HEK293 (cell line): ENCODE measurements at regions not wholly inside any gene's neighbourhood (a gene's known extent, or its start where the extent isn't known, plus 50 kb on each side); places are given as distances from the start of the nearest gene placed in this dataset.

Source experiments
- CTCF ChIA-PET: fragments of 350-600 bp; formaldehyde crosslinking; extraction: SDS; loops from one replicate; lab custom pipeline; 2021; ENCODE audit warnings: antibody characterized with exemption; lab: Yijun Ruan, JAX
- POLR2A ChIA-PET: fragments of 300-600 bp; formaldehyde crosslinking; extraction: SDS; loops from one replicate; lab custom pipeline; 2020; ENCODE audit warnings: antibody characterized with exemption, inconsistent platforms; lab: Yijun Ruan, JAX
- H3K27ac ChIP-seq: fragments of 200-500 bp; sonication (Bioruptor generic); 2 replicates; pipeline ENCODE4 v1.5.1; 2014; ENCODE audit warnings: low read depth, low read length, control low read depth, inconsistent platforms; ENCODE audit errors: extremely low read depth
- H3K36me3 ChIP-seq, 2 experiments: fragments of 200-500 bp in 1 of 2; sonication (Bioruptor generic) in 1 of 2; 1 replicate in 1 of 2; 2 replicates in 1 of 2; pipeline ENCODE4 v1.5.1; 2014 to 2017; ENCODE audit warnings: inconsistent platforms in 2 of 2, low read length in 2 of 2; ENCODE audit not compliant: control insufficient read depth in 2 of 2, insufficient read depth in 1 of 2
- H3K4me1 ChIP-seq: fragments of 200-500 bp; sonication (Bioruptor generic); 2 replicates; pipeline ENCODE4 v1.5.1; 2014; ENCODE audit warnings: mild to moderate bottlenecking, low read length, inconsistent platforms; ENCODE audit not compliant: control insufficient read depth, insufficient read depth
- H3K4me3 ChIP-seq: 2 replicates; pipeline ENCODE4 v1.5.1; 2011; ENCODE audit warnings: low read depth, mild to moderate bottlenecking, control low read depth, low read length, moderate library complexity
- H3K9me3 ChIP-seq: fragments of 200-500 bp; sonication (Bioruptor generic); 2 replicates; pipeline ENCODE4 v1.5.1; 2014; ENCODE audit warnings: low read depth, low read length, inconsistent platforms; ENCODE audit not compliant: control insufficient read depth, insufficient read depth
- FEZF1 ChIP-seq: fragments of 450-650 bp; formaldehyde crosslinking; IDR thresholded peaks from 2 replicates; pipeline ENCODE4 v1.5.1; 2016; ENCODE audit warnings: missing biosample characterization, missing genetic modification characterization
- GLIS1 ChIP-seq: fragments of 450-650 bp; formaldehyde crosslinking; IDR thresholded peaks from 2 replicates; pipeline ENCODE4 v1.5.1; 2016; ENCODE audit warnings: missing biosample characterization, missing genetic modification characterization
- HOXA7 ChIP-seq: sonication (generic); formaldehyde crosslinking; IDR thresholded peaks from 2 replicates; pipeline ENCODE4 v1.8.1; 2022; ENCODE audit warnings: missing genetic modification reagents, borderline replicate concordance
- HOXD13 ChIP-seq: sonication (generic); formaldehyde crosslinking; IDR thresholded peaks from 2 replicates; pipeline ENCODE4 v1.8.0; 2022; ENCODE audit warnings: missing genetic modification reagents, borderline replicate concordance
- KLF10 ChIP-seq: fragments of 450-650 bp; IDR thresholded peaks from 2 replicates; pipeline ENCODE4 v1.5.1; 2018; ENCODE audit warnings: missing biosample characterization, mild to moderate bottlenecking, missing genetic modification characterization
- MZF1 ChIP-seq: fragments of 450-650 bp; formaldehyde crosslinking; IDR thresholded peaks from 2 replicates; pipeline ENCODE4 v1.5.1; 2017; ENCODE audit warnings: missing biosample characterization, missing genetic modification characterization, borderline replicate concordance
- OSR2 ChIP-seq: fragments of 450-650 bp; formaldehyde crosslinking; IDR thresholded peaks from 2 replicates; pipeline ENCODE4 v1.5.1; 2016; ENCODE audit warnings: missing biosample characterization, missing genetic modification characterization
- PRDM1 ChIP-seq: fragments of 450-650 bp; formaldehyde crosslinking; IDR thresholded peaks from 2 replicates; pipeline ENCODE4; 2016; ENCODE audit warnings: missing biosample characterization, missing genetic modification characterization
- SP7 ChIP-seq: fragments of 450-650 bp; formaldehyde crosslinking; IDR thresholded peaks from 2 replicates; pipeline ENCODE4 v1.5.1; 2016; ENCODE audit warnings: missing biosample characterization, missing genetic modification characterization
- ZBTB7A ChIP-seq: fragments of 450-650 bp; formaldehyde crosslinking; IDR thresholded peaks from 2 replicates; pipeline ENCODE4 v1.5.1; 2016; ENCODE audit warnings: low read depth, missing biosample characterization, missing genetic modification characterization
- ZNF121 ChIP-seq: fragments of 450-650 bp; formaldehyde crosslinking; IDR thresholded peaks from 2 replicates; pipeline ENCODE4 v1.5.1; 2016; ENCODE audit warnings: missing biosample characterization, missing genetic modification characterization
- ZNF138 ChIP-seq: fragments of 450-650 bp; formaldehyde crosslinking; IDR thresholded peaks from 2 replicates; pipeline ENCODE4 v1.5.1; 2016; ENCODE audit warnings: missing biosample characterization, missing genetic modification characterization, borderline replicate concordance
- ZNF146 ChIP-seq: fragments of 450-650 bp; formaldehyde crosslinking; IDR thresholded peaks from 2 replicates; pipeline ENCODE4 v1.5.1; 2016; ENCODE audit warnings: missing biosample characterization, missing genetic modification characterization
- ZNF169 ChIP-seq: fragments of 450-650 bp; formaldehyde crosslinking; IDR thresholded peaks from 2 replicates; pipeline ENCODE4 v1.5.1; 2016; ENCODE audit warnings: missing biosample characterization, missing genetic modification characterization
- ZNF350 ChIP-seq: fragments of 450-650 bp; formaldehyde crosslinking; IDR thresholded peaks from 2 replicates; pipeline ENCODE4 v1.5.0; 2017; ENCODE audit warnings: missing biosample characterization, mild to moderate bottlenecking, missing genetic modification characterization
- ZNF544 ChIP-seq: fragments of 450-650 bp; formaldehyde crosslinking; IDR thresholded peaks from 2 replicates; pipeline ENCODE4 v1.5.0; 2017; ENCODE audit warnings: missing biosample characterization, missing genetic modification characterization
- ZNF560 ChIP-seq: fragments of 450-650 bp; formaldehyde crosslinking; IDR thresholded peaks from 2 replicates; pipeline ENCODE4 v1.5.1; 2017; ENCODE audit warnings: missing biosample characterization, missing genetic modification characterization, borderline replicate concordance
- ZNF629 ChIP-seq: fragments of 450-650 bp; formaldehyde crosslinking; IDR thresholded peaks from 2 replicates; pipeline ENCODE4 v1.5.1; 2017; ENCODE audit warnings: missing biosample characterization, missing genetic modification characterization
- ZNF707 ChIP-seq: fragments of 450-650 bp; formaldehyde crosslinking; IDR thresholded peaks from 2 replicates; pipeline ENCODE4 v1.5.1; 2016; ENCODE audit warnings: missing biosample characterization, missing genetic modification characterization
- ZNF792 ChIP-seq: fragments of 450-650 bp; formaldehyde crosslinking; IDR thresholded peaks from 2 replicates; pipeline ENCODE4 v1.5.1; 2016; ENCODE audit warnings: missing biosample characterization, missing genetic modification characterization
- ZSCAN30 ChIP-seq: fragments of 450-650 bp; IDR thresholded peaks from 2 replicates; pipeline ENCODE4 v1.5.1; 2018; ENCODE audit warnings: missing biosample characterization, mild to moderate bottlenecking, missing genetic modification characterization, moderate library complexity
- TF ChIP-seq, protein P1 (sequence below): fragments of 450-650 bp; formaldehyde crosslinking; IDR thresholded peaks from 2 replicates; pipeline ENCODE4 v1.5.1; 2016; ENCODE audit warnings: missing biosample characterization, missing genetic modification characterization, low read depth
- TF ChIP-seq, protein P2 (sequence below): fragments of 450-650 bp; formaldehyde crosslinking; IDR thresholded peaks from 2 replicates; pipeline ENCODE4 v1.5.1; 2017; ENCODE audit warnings: missing biosample characterization, missing genetic modification characterization
- TF ChIP-seq, protein P3 (sequence below): fragments of 450-650 bp; formaldehyde crosslinking; IDR thresholded peaks from 2 replicates; pipeline ENCODE4 v1.5.1; 2017; ENCODE audit warnings: missing biosample characterization, missing genetic modification characterization
- TF ChIP-seq, protein P4 (sequence below): fragments of 450-650 bp; formaldehyde crosslinking; IDR thresholded peaks from 2 replicates; pipeline ENCODE4 v1.5.1; 2016; ENCODE audit warnings: missing biosample characterization, missing genetic modification characterization

DNA sequence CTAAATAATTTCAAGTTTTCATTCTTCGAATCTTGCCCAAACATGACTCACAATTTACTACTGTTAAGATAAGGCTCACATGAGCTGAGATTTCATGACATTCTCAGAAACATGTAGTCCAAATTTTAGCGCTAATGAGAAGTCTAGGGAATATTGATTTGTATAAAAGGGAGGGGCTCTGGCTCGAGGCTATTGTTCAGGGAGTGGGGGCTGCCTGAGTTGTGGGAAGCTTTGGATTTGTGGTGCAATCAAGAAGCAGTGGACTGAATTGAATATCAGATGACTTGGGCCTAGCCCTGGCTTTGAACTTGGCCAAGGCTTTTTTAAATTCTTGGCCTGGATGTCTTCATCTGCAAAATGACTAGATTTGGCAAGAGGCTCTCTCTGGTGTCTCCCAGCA is 674.9 kb upstream of the FANCL start (continued):
- TF ChIP-seq PRDM1 (no peak), ZNF792 (no peak), HOXA7 (no peak), ZNF138 (tag by site-specific recombination) (no peak)

DNA sequence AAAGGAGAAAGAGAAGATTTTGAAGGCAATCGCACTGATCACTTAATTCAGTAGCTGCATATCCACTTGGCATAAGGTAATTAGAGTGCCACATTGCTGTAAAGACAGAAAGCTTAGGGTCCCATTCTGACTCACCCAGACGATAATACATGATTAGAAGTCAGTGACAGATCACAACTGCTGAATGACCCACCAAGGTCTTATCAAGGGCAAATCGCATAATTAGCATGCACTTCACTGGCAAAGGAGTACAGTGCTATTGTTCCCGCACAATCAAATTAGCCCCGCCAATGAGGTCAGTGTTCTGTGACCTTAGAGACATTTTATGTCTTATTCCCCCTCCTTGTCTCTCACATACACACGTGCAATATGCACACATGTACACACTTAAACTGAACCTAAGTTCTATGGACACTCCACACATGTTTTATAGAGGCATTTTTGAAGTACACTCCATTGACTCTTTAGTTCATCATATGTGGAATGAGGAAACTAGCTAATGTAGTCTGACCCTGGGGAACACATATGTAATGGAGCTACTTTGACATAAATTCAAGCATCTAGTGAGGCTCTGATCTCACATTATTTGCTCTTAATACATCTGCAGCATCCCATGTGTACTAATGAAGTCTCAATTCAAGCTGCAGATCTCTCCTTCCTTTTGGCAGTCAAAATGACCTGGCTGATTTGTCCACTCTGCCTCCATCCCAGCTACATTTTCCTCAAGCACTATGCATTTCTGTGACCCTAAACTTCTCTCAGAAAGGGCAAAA is 673.8 kb upstream of the FANCL start:
- TF ChIP-seq SP7 = 0 out of 2 replicates have a peak, but pooled peaks have one; percentile 26
- TF ChIP-seq ZNF560 (tag by site-specific recombination) = no peak
- Histone ChIP-seq H3K4me3 (no peak overlapping the region), H3K27ac (no peak overlapping the region), H3K9me3 (no peaks in the 10 kb centered on the region), H3K4me1 (peaks cover 6% of the 10 kb centered on the region), H3K36me3 (no peaks in the 10 kb centered on the region)
- ChIA-PET CTCF (interaction anchor here (1.7 kb wide), 1 partner anchor 111 kb away, joined by 5 read pairs; no protein-coding TSS in a partner anchor), POLR2A (no interaction called here)

DNA sequence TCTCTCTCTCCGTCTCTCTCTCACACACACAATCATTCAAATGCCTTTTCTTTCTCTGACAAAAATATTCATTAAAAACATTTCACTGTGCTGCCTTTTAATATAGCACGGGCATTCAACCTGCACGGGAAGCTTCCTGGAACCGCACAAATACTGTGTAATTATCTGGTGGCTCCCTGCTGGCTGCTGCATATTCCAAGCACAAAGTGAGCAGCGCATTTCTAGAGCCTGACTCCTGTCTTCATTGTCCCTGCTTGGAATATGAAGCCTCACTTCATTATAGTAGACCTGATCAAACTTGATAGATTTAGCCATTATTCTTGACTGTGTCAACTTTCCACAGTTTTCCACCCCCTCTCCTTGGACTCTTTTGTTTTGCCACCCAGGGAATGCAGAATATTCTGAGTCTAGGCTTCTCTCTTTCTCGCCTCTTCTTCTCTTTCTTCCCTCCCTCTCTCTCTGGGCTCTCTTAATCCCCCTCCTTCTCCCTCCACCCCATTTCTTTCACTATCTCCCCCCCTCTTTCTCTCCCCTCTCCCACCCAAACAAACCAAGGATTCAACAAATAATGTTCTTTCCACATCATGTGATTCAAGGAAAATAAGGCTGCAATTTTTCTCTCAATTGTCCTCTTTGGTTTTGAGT is 672.1 kb upstream of the FANCL start:
- no peak overlapping the region for H3K4me3 ChIP-seq
- H3K9me3 ChIP-seq = no peaks in the 10 kb centered on the region
- H3K27ac ChIP-seq = no peak overlapping the region
- CTCF ChIA-PET = interaction anchor here (0.6 kb wide), 1 partner anchor 52 kb away, joined by 5 read pairs; no protein-coding TSS in a partner anchor
- POLR2A ChIA-PET = no interaction called here
- H3K36me3 ChIP-seq = no peaks in the 10 kb centered on the region
- peaks cover 7% of the 10 kb centered on the region for H3K4me1 ChIP-seq
- TF ChIP-seq ZNF707 (tag by site-specific recombination) = no peak
- no peak for TF ChIP-seq ZNF169 (tag by site-specific recombination)
- TF ChIP-seq FEZF1 (tag by site-specific recombination) = peak; percentile 73
- no peak for TF ChIP-seq ZNF544 (tag by site-specific recombination)
- TF ChIP-seq, protein P1, sequence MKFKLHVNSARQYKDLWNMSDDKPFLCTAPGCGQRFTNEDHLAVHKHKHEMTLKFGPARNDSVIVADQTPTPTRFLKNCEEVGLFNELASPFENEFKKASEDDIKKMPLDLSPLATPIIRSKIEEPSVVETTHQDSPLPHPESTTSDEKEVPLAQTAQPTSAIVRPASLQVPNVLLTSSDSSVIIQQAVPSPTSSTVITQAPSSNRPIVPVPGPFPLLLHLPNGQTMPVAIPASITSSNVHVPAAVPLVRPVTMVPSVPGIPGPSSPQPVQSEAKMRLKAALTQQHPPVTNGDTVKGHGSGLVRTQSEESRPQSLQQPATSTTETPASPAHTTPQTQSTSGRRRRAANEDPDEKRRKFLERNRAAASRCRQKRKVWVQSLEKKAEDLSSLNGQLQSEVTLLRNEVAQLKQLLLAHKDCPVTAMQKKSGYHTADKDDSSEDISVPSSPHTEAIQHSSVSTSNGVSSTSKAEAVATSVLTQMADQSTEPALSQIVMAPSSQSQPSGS (tag by site-specific recombination) = no peak
- TF ChIP-seq, protein P2, sequence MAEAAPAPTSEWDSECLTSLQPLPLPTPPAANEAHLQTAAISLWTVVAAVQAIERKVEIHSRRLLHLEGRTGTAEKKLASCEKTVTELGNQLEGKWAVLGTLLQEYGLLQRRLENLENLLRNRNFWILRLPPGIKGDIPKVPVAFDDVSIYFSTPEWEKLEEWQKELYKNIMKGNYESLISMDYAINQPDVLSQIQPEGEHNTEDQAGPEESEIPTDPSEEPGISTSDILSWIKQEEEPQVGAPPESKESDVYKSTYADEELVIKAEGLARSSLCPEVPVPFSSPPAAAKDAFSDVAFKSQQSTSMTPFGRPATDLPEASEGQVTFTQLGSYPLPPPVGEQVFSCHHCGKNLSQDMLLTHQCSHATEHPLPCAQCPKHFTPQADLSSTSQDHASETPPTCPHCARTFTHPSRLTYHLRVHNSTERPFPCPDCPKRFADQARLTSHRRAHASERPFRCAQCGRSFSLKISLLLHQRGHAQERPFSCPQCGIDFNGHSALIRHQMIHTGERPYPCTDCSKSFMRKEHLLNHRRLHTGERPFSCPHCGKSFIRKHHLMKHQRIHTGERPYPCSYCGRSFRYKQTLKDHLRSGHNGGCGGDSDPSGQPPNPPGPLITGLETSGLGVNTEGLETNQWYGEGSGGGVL = peak; percentile 54; the same call in 1 of the 2 replicates
- 0 out of 2 replicates have a peak, but pooled peaks have one; percentile 15 for TF ChIP-seq OSR2 (tag by site-specific recombination)
- no peak for TF ChIP-seq ZNF350 (tag by site-specific recombination)
- no peak for TF ChIP-seq ZNF629
- no peak for TF ChIP-seq ZNF146 (tag by site-specific recombination)
- TF ChIP-seq, protein P3, sequence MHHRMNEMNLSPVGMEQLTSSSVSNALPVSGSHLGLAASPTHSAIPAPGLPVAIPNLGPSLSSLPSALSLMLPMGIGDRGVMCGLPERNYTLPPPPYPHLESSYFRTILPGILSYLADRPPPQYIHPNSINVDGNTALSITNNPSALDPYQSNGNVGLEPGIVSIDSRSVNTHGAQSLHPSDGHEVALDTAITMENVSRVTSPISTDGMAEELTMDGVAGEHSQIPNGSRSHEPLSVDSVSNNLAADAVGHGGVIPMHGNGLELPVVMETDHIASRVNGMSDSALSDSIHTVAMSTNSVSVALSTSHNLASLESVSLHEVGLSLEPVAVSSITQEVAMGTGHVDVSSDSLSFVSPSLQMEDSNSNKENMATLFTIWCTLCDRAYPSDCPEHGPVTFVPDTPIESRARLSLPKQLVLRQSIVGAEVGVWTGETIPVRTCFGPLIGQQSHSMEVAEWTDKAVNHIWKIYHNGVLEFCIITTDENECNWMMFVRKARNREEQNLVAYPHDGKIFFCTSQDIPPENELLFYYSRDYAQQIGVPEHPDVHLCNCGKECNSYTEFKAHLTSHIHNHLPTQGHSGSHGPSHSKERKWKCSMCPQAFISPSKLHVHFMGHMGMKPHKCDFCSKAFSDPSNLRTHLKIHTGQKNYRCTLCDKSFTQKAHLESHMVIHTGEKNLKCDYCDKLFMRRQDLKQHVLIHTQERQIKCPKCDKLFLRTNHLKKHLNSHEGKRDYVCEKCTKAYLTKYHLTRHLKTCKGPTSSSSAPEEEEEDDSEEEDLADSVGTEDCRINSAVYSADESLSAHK (tag by site-specific recombination) = no peak
- TF ChIP-seq ZNF121 (tag by site-specific recombination) = no peak
- TF ChIP-seq HOXD13 (CRISPR knock-in tag) = no peak
- no peak for TF ChIP-seq GLIS1
- TF ChIP-seq ZBTB7A (tag by site-specific recombination) = no peak
- peak; percentile 72; the same call in 1 of the 2 replicates for TF ChIP-seq ZSCAN30 (tag by site-specific recombination)
- no peak for TF ChIP-seq KLF10
- TF ChIP-seq ZNF560 (tag by site-specific recombination) = no peak
- TF ChIP-seq SP7 = peak; percentile 70
- TF ChIP-seq MZF1 (tag by site-specific recombination) = no peak
- TF ChIP-seq, protein P4, sequence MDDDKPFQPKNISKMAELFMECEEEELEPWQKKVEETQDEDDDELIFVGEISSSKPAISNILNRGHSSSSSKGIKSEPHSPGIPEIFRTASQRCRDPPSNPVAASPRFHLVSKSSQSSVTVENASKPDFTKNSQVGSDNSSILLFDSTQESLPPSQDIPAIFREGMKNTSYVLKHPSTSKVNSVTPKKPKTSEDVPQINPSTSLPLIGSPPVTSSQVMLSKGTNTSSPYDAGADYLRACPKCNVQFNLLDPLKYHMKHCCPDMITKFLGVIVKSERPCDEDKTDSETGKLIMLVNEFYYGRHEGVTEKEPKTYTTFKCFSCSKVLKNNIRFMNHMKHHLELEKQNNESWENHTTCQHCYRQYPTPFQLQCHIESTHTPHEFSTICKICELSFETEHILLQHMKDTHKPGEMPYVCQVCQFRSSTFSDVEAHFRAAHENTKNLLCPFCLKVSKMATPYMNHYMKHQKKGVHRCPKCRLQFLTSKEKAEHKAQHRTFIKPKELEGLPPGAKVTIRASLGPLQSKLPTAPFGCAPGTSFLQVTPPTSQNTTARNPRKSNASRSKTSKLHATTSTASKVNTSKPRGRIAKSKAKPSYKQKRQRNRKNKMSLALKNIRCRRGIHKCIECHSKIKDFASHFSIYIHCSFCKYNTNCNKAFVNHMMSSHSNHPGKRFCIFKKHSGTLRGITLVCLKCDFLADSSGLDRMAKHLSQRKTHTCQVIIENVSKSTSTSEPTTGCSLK (tag by site-specific recombination) = no peak
